ENCODE measurements at regions not wholly inside any gene's neighbourhood (a gene's known extent, or its start where the extent isn't known, plus 50 kb on each side); places are given as distances from the start of the nearest gene placed in this dataset.

DNA sequence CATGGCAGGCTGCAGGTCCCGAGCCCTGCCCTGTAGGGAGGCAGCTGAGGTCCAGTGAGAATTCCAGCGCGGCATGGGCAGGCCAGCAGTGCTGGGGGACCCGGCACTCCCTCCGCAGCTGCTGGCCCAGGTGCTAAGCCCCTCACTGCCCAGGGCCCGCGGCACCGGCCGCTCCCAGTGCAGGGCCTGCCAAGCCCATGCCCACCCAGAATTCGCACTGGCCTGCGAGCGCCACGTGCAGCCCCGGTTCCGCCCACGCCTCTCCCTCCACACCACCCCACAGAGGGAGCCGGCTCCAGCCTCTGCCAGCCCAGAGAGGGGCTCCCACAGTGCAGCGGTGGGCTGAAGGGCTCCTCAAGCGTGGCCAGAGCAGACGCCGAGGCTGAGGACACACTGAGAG, 158.5 kb upstream of the ACVR2A start:
- TF ChIP-seq EZH2 (IDR thresholded peaks at IDR 0.05; ENCODE audit: low read length, missing control alignments): no peak
- TF ChIP-seq, protein P1, sequence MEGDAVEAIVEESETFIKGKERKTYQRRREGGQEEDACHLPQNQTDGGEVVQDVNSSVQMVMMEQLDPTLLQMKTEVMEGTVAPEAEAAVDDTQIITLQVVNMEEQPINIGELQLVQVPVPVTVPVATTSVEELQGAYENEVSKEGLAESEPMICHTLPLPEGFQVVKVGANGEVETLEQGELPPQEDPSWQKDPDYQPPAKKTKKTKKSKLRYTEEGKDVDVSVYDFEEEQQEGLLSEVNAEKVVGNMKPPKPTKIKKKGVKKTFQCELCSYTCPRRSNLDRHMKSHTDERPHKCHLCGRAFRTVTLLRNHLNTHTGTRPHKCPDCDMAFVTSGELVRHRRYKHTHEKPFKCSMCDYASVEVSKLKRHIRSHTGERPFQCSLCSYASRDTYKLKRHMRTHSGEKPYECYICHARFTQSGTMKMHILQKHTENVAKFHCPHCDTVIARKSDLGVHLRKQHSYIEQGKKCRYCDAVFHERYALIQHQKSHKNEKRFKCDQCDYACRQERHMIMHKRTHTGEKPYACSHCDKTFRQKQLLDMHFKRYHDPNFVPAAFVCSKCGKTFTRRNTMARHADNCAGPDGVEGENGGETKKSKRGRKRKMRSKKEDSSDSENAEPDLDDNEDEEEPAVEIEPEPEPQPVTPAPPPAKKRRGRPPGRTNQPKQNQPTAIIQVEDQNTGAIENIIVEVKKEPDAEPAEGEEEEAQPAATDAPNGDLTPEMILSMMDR (conservative IDR thresholded peaks at IDR 0.05 in 1 of 2, IDR thresholded peaks at IDR 0.05 in 1 of 2; ENCODE audit: low read depth in 1 of 2, low read length in 2 of 2): no peak

Data from fibroblast of lung (primary cell).